Globus pallidus (tissue), 1 donor: ENCODE measurements at regions not wholly inside any gene's neighbourhood (a gene's known extent, or its start where the extent isn't known, plus 50 kb on each side); places are given as distances from the start of the nearest gene placed in this dataset.
"Not testable (repeated sequence)": the region's sequence is repeated elsewhere in the genome, so short reads cannot be mapped to it uniquely, and the experiment has no call there.

Experiments
- DNase-seq: peaks from one replicate; pipeline ENCODE4 v3.0.0-alpha.2; 2015; ENCODE audit warnings: low spot score

- DNase-seq, result no peak
Observed at GRCh38 chr9:107577140-107577776, 87.7 kb upstream of the KLF4 start.

- no peak for DNase-seq
Observed at GRCh38 chr9:107571148-107571547, 81.6 kb upstream of the KLF4 start.

GRCh38 chr9:107569174-107569573 lies 79.6 kb upstream of the KLF4 start:
- no peak for DNase-seq

GRCh38 chr9:107568406-107568805 lies 78.8 kb upstream of the KLF4 start:
- not testable (repeated sequence) for DNase-seq

- DNase-seq, result no peak
Observed at GRCh38 chr9:107567462-107567861, 77.9 kb upstream of the KLF4 start.

GRCh38 chr9:107566611-107567061 lies 77.1 kb upstream of the KLF4 start:
- DNase-seq, result no peak

GRCh38 chr9:107562798-107563197 lies 73.2 kb upstream of the KLF4 start:
- DNase-seq, result no peak

- DNase-seq, result no peak
Observed at GRCh38 chr9:107559494-107560086, 70.0 kb upstream of the KLF4 start.

GRCh38 chr9:107557236-107557990 lies 67.8 kb upstream of the KLF4 start:
- DNase-seq, result peak; percentile 6

GRCh38 chr9:107554636-107555035 lies 65.1 kb upstream of the KLF4 start:
- DNase-seq, result no peak

GRCh38 chr9:107548298-107549142 lies 59.0 kb upstream of the KLF4 start:
- peak; percentile 17 for DNase-seq

- DNase-seq, result no peak
Observed at GRCh38 chr9:107547772-107548297, 58.3 kb upstream of the KLF4 start.

GRCh38 chr9:107547303-107547702 lies 57.7 kb upstream of the KLF4 start:
- no peak for DNase-seq

GRCh38 chr9:107546859-107547258 lies 57.3 kb upstream of the KLF4 start:
- DNase-seq, result no peak

- no peak for DNase-seq
Observed at GRCh38 chr9:107545036-107545435, 55.5 kb upstream of the KLF4 start.

GRCh38 chr9:107542411-107543157 lies 53.0 kb upstream of the KLF4 start:
- no peak for DNase-seq

GRCh38 chr9:107541523-107541922 lies 52.0 kb upstream of the KLF4 start:
- no peak for DNase-seq

GRCh38 chr9:107540164-107540561 lies 50.6 kb upstream of the KLF4 start:
- DNase-seq, result no peak

- no peak for DNase-seq
Observed at GRCh38 chr9:107539427-107540163, 50.0 kb upstream of the KLF4 start.
